G401 (cell line): ENCODE measurements at regions not wholly inside any gene's neighbourhood (a gene's known extent, or its start where the extent isn't known, plus 50 kb on each side); places are given as distances from the start of the nearest gene placed in this dataset.
A peak's percentile ranks its signal among the peaks of the same experiment; 100 is the strongest.

Experiments used
- DNase-seq: peaks from one replicate; pipeline ENCODE4 v3.0.0-alpha.2; 2015; ENCODE audit warnings: low spot score
- in situ Hi-C: cut with HindIII; loops from 2 replicates; pipeline ENCODE4 v1.10.0; 2016; ENCODE audit warnings: low sequenced_read_pairs, mixed read lengths

GRCh38 chr3:24857945-24858344 is 363.3 kb upstream of the THRB start:
- in situ Hi-C loops = no loop called here
- DNase-seq = no peak

GRCh38 chr3:24863215-24863614 is 368.6 kb upstream of the THRB start:
- in situ Hi-C loops = no loop called here
- no peak for DNase-seq

DNA sequence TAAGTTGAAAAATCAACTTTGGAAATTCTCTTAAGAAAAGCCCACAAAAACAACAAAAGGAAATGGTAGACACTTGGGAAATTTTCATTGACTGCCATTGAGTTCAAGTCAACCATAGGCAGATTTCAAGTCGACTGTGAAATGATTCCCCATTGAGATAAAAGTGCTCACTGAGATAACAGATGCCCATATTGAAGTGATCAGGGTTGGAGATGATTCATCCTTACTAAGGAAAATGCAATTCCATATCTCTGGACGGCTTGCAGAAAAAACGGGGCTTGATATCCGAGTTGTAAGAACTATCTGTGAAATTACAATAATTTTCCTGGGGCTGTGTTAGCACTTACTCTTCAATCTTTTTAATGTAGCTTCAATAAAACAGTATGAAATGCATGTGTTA is 373.1 kb upstream of the THRB start:
- no peak for DNase-seq

GRCh38 chr3:24881239-24881638 is 386.6 kb upstream of the THRB start:
- no peak for DNase-seq
- in situ Hi-C loops = no loop called here

More for the DNA sequence above, 373.1 kb upstream of the THRB start:
- in situ Hi-C loops = no loop called here

DNA sequence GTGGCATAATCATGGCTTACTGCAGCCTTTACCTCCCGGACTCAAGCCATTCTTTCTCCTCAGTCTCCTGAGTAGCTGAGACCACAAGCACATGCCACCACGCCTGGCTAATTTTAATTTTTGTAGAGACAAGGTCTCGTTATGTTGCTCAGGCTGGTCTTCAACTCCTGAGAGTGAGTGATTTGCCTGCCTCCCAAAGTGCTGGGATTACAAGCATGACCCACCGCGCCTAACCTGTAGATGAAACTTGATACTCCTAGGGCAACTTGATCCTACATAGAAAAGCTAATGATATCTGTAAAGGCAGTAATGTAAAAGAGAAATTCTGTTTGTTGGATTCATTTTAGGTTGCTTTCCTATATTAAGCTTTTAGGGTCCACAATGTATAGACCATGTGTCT is 391.9 kb upstream of the THRB start:
- DNase-seq = no peak
- in situ Hi-C loops = no loop called here

DNA sequence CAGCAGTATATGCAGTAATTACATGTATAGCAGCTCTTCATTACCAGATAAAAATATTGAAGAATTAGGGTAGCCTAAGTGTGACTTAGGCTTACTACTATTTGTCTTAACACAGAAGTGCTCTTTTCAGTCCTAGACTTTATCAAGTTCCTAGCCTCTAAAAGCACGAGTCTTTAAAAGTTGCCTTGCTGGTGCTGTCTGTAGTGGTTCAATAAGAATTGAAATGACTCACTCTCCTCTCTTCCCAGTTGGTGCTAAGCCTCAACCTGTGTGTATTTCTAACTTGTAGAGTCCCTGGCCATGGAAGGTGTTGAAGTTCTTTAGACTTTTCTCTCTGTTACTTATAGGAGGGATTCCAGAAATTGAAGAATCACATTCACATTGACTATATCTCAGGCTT is 395.4 kb upstream of the THRB start:
- in situ Hi-C loops = no loop called here
- DNase-seq = no peak

GRCh38 chr3:24899373-24899772 is 404.7 kb upstream of the THRB start:
- in situ Hi-C loops = no loop called here

GRCh38 chr3:24899901-24900603 is 405.4 kb upstream of the THRB start:
- DNase-seq = no peak
- in situ Hi-C loops = no loop called here

More at GRCh38 chr3:24899373-24899772, 404.7 kb upstream of the THRB start:
- DNase-seq = no peak

DNA sequence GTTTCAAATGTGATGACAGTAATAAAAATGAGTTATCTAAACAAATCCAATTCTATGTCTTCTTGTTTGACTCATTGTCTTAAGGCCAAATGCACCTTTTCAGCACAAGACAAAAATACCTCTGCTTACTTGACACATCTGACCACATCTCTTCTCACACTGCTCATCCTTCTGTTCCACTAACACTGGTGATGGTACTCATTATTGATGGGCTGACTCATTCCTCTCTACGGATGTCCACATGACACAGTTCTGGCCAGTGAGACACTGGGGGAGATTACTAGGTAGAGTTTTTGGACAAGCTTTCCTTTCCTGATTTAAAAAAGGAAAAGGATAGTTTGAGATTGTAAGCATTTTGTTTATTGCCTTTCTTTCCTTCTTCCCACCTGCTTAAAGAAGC is 410.6 kb upstream of the THRB start:
- in situ Hi-C loops = no loop called here
- DNase-seq = no peak

GRCh38 chr3:24907106-24907505 is 412.5 kb upstream of the THRB start:
- DNase-seq = no peak
- in situ Hi-C loops = no loop called here

GRCh38 chr3:24911076-24911475 is 416.4 kb upstream of the THRB start:
- no peak for DNase-seq
- in situ Hi-C loops = no loop called here

- no peak for DNase-seq
- in situ Hi-C loops = no loop called here
These were observed 421.0 kb upstream of the THRB start for GRCh38 chr3:24915639-24916038.

DNA sequence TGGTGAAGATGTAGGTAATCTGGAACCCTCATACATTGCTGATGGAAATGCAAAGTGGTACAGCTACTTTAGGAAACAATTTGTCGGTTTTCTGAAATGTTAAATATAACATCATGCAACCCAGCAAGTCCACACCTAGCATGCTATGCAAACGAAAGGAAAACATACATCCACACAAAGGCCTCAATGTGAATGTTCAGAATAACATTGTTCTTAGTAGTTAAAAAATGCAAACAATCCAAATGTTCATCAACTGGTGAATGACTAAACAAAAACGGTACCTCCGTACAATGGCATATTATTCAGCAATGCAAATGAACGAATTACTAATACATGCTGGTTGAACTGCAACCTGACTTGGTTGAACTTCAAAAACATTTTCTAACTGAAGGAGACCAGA is 423.3 kb upstream of the THRB start:
- DNase-seq = no peak
- in situ Hi-C loops = no loop called here

DNA sequence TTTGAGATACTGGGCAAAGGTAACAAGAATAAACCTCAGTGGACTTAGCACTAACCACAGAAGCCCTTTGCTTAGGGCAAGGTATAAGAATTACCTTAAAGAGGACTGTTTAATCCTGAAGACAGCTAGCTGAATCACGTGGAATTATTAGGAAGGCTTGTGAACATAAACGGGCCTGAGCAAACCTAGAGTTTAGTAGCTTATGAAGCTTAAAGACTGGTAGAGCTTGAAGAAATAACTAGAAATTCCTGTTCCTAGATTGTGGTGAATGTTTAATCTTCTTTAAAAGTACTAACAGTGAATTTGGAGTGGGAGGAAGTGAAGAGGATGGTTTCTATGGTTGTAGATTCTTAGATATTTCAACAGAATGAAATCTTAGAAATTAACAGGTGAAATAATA is 428.9 kb upstream of the THRB start:
- DNase-seq = no peak
- in situ Hi-C loops = no loop called here

DNA sequence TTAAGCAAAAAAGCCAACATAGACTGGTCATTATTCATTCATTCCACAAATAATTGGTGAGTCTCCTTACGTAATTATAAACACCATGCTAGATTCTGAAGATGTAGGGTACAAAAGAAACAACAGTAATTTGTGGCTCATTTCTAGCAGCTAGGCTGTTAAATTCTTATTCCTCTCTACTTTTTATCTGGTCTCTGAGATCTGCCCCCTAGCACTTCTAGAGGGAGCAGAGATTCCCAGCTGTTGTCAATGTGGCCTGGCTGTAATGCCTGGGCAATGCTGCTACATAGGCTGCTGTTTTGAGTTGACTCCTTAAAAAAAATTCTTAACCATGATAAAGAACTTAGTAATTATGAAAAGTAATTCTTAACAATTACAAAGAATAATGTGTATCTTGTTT is 434.9 kb upstream of the THRB start:
- in situ Hi-C loops = no loop called here
- DNase-seq = no peak

DNA sequence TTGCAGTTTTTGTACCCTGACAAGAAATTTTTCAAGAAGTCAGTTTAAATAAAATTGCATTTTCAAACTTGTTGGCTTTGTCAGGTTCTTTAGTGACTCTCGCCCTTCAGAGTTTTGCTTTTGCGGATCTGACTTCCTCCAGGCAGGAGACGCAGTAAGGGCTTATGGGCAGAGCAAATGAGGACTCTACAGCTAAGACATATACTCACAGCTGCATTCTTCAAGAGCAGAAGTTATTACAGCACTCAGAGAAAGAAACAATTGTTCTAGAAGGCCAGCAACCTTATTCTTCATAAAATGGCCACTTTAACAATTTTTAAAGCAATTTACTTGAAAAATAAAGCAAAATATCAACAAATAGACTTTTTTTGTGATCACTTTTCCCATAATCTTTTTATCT is 438.8 kb upstream of the THRB start:
- no peak for DNase-seq
- in situ Hi-C loops = no loop called here

- DNase-seq = no peak
- in situ Hi-C loops = no loop called here
These were observed 441.9 kb upstream of the THRB start for GRCh38 chr3:24936574-24936973.

DNA sequence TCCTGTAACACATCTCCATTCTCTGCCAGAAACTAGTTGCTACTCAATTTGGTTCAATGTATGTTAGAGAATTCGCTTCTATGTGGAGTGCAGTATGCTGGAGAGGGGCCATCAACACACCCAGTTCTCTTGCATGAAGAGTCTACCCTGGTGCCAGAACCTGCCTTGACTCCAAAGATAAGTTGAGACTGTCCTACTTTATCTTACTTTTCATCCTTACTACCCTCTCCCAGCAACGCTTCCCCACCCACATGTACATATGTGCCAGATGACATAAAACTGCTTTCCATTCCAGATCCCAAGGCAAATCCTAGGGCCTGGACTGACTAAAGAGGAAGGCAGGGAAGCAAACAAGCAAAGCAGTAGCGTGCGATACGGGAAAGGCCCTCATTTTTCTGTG is 442.6 kb upstream of the THRB start:
- DNase-seq = no peak
- in situ Hi-C loops = no loop called here

DNA sequence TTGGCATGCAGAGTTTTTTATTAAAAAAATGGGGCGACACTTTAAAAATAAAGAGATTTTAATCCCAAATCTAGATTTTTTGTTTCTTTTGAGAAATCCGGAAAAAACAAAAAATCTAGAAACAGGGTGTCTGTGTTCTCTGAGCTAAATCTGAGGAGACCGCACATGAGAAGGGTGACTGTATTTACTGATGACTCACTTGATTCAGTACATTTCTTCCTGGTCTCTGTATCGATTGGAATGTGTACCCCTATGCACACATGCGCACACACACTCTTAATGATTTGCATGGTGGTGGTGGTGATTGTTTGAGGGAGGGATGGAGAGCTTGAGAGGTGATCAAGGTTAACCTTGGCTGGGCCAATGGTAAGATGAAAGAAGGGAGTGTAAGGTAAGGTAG is 443.1 kb upstream of the THRB start:
- in situ Hi-C loops = no loop called here
- DNase-seq = no peak

- DNase-seq = no peak
- in situ Hi-C loops = no loop called here
These were observed 449.3 kb upstream of the THRB start for GRCh38 chr3:24943961-24944360.

- in situ Hi-C loops = no loop called here
- DNase-seq = peak; percentile 14
These were observed 450.3 kb upstream of the THRB start for GRCh38 chr3:24944805-24945520.
